GM21619 (cell line): ENCODE measurements at regions not wholly inside any gene's neighbourhood (a gene's known extent, or its start where the extent isn't known, plus 50 kb on each side); places are given as distances from the start of the nearest gene placed in this dataset.
"Not testable (repeated sequence)": the region's sequence is repeated elsewhere in the genome, so short reads cannot be mapped to it uniquely, and the experiment has no call there.

ENCODE experiments used
- ATAC-seq: cut with Tn5 transposase; IDR thresholded peaks from one replicate; pipeline ENCODE4 v1.9.1; 2021; ENCODE audit not compliant: unreplicated experiment

DNA sequence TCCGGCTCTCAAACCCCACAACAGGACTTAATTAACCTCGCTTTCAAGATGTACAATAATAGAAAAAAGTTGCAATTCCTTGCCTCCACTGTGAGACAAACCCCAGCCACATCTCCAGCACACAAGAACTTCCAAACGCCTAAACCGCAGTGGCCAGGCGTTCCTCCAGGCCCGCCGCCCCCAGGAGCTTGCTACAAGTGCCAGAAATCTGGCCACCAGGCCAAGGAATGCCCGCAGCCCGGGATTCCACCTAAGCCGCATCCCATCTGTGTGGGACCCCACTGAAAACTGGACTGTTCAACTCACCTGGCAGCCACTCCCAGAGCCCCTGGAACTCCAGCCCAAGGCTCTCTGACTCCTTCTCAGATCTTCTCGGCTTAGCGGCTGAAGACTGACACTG, 262.5 kb downstream of the SMARCA2 start:
- not testable (repeated sequence) for ATAC-seq

DNA sequence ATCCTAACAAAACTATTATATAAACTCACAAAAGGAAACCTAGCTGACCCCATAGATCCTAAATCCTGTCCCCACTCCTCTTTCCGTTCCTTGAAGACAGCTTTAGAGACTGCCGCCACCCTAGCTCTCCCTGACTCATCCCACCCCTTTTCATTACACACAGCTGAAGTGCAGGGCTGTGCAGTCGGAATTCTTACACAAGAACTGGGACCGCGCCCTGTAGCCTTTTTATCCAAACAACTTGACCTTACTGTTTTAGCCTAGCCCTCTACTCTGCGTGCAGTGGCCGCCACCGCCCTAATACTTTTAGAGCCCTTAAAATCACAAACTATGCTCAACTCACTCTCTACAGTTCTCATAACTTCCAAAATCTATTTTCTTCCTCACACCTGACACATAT, 264.0 kb downstream of the SMARCA2 start:
- ATAC-seq, result not testable (repeated sequence)

DNA sequence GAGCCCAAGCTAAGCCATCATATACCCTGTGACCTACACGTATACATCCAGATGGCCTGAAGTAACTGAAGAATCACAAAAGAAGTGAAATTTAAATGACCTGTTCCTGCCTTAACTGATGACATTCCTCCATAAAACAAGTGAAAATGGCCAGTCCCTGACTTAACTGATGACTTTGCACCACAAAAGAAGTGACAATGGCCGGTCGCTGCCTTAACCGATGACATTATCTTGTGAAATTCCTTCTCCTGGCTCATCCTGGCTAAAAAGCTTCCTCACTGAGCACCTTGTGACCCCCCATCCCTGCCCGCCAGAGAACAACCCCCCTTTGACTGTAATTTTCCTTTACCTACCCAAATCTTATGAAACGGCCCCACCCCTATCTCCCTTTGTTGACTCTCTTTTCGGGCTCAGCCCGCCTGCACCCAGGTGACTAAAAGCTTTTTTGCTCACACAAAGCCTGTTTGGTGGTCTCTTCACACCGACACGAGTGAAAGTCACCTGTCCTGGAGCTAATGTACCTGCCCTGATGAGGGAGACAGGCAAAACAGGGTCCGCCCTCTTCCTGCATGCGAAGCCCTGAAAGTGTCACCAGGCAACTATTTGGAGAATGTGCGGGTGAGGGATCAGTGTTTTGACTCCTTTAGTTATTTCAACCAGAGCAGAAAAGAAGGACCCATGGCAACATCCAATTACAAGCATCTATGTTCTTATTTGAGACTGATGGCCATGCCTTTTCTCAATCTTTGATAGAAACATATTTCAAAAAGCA, 266.1 kb downstream of the SMARCA2 start:
- no peak for ATAC-seq

DNA sequence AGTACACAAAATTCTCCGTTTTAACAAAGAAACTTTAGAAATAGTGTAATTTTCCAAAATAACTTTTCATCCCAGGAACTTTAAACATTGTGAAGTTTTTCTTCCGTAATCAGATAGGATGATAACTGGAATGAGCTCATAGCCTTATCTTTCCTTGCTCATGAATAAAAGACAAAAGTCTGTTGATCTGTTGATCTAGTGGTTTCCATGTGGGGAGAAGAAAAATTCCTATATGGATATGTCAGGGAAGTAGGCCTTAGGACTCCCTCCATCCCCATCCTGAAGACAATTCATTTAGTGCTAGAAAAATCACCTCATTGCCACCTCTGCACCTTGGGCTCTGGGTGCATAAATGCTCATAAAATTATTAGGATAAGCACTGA, 266.6 kb downstream of the SMARCA2 start:
- ATAC-seq, result no peak

DNA sequence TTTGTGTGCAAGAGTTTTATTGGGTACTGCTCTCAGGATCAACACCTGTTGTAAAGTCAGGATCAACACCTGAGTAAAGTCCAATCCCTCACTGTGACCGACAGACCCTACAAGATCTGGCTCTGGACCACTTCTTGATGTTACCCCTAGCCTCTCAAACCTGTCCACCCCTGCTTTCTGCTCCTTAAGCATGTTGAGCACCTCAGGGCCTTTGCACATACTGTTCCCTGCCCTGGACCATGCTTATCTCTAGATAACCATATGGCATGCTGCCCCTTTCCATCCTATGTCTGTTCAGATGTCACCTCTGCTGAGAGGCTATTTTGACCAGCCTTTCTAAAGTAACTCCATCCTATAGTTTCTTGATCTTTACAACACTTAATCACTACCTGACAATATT, 269.6 kb downstream of the SMARCA2 start:
- no peak for ATAC-seq

DNA sequence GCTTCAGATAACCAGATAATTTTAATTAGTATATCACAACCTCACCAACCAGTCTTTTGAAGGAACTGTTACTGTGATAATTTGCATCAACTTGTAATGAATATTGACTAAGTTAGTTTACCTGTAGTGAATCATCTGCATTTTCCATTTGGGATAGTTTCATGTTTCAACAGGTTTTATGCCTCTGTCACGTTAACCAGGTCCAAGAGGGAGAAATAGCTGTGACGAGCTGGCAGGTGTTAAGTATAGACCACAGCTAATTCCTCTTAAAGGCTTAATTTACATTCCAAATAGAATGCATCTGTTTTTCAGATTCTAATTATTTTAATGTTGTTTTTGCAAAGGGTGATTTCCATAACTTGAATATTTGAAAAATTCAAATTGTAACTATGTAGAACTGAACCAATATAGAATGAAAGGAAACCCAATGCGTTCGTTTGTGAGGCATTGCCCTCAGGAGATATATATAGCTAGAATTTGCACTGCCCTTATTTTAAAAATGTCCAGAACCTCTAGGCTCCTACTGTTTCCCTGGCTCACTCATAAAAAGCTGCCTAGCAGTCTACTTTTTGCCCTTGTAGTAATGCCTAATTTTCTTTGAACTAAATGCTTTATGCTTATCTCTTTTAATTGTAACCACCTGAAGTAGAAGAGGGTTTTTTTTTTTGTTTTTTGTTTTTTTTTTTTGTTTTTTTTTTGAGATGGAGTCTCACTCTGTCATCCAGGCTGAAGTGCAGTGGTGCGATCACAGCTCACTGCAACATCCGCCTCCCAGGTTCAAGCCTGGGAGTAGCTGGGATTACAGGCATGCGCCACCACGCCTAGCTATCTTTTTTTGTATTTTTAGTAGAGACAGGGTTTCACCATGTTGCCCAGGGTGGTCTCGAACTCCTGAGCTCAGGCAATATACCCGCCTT, 270.5 kb downstream of the SMARCA2 start:
- ATAC-seq, result no peak

DNA sequence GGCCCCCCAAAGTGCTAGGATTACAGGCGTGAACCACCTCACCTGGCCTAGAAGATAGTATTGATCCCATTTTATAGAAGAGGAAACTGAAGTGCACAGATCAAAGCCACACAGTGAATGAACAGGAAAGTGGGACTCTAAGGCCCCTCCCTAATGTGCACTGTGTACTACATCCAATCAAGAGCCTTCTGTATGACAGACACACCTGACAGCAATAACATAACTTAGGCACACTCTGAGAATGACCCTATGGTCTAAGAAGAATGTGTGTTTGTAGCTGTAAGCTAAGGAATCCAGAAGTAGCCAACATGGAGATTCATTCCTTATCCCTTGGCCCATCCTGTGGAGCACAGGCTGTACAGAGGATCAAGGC, 271.2 kb downstream of the SMARCA2 start:
- no peak for ATAC-seq

DNA sequence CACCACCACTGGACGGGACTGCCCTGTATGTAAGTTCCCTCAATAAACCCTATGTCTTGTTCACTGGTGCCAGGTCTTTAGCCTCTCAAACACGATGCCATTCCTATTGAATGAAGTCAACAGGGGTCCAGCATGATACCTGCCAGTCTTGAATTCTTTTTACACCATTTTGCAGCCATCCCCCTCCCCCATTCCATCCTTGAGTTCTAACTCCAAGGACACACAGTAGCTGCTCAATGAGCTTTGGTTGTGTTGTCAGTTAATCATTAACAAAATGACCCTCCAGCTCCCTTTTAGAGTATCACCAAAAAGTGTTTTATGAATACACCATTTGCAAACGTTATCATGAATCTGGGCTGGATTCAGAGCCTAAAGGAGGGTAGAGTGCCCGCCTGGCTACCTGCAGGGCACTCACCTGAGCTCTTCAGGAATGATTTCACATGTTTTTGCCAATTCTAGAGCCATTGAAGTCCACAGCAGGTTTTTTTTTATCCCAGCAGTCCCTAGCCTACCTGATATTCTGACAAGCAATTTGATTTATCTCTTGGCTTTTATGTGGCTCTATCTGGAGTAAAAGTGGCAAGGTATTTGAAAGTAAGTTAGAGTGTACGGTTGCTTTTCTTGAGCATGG, 271.8 kb downstream of the SMARCA2 start:
- ATAC-seq, result no peak

DNA sequence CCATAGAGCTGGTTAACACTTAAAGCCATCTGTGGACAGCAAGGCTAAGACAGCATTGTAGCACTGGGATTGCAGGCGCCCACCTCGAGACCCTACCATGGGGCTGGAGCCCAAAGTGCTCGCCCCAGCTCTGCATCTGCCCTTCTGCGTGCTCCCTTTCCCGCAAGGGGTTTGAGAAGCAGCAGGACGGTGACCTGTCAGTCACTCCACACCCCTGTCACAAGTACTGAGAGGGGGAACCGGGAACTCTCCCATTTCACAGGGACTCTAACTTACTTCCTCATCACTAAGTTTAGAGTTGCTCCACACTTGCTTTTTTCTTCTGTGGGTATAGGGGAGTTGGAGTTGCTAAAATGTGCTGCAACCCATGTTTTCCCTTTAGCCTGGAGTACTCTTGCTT, 273.2 kb downstream of the SMARCA2 start:
- no peak for ATAC-seq

DNA sequence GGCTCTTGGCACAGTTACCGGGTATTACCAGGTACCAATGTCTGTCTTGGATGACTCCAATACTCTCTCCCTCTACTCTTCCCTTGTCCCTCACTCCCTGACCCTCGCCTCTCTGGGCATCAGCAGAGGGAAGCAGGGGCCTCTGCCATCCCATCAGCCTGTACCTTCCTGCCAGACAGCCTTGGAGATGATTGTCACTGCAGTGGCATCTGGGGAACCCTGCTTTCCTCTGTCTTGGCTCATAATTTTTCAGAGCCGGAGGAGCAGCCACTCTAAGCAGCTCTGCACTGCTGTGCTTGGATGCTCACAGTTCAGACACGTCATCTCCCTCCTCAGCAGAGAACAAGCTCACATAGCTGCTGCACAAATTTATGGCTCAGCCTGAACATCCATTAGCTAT, 274.1 kb downstream of the SMARCA2 start:
- ATAC-seq, result no peak

DNA sequence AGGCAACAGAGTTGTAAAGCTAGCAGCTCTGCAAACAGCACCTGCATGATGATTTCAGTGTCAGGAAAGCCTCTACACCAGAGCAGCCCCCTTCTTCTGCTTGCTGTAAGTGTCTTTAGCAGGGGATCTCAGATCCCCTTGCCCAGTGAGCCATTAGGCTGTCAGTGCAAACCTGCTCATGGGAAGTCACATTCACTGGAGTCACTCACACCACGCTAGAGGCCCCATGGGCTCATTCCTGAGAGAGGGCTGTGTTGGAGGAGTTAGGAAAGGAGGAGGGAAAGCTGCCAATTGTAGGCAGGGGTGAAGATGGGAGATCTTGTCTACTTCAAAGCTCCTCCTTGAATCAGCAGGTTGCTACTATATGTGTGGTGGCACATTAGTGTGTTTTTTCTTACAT, 275.2 kb downstream of the SMARCA2 start:
- ATAC-seq, result no peak

DNA sequence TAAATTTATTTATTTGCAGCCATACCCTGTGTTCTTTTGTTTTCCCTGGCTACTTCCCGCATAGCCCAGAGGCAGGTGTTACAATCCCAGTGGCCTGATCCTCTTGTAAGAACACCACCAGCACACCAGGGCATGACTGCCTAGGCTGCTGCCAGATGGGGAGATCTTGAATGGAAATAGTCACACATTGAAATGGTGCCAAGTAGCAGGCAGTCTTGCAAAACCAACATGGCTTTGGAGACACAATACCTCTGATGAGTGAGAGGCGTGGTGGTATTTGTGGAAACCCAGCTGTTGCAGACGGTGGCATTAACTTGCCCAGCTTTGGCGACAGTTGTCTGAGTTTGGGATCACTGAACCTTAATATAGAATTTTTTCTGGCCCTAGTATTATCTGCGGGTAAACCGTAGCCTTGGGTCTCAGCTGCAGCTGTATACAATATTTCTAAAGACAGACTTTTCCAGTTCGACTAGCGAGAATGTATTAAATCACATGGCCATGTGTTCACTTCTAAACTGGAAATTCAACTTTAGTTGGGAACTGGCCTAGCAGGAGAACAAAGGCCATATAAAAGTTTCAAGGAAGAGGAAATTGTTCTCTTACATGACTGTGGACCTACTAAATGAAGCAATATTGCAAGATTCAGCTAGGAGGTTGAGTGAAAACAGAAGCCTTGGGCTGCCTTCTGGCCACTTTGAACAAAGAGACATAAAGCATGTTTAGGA, 277.0 kb downstream of the SMARCA2 start:
- ATAC-seq, result no peak

DNA sequence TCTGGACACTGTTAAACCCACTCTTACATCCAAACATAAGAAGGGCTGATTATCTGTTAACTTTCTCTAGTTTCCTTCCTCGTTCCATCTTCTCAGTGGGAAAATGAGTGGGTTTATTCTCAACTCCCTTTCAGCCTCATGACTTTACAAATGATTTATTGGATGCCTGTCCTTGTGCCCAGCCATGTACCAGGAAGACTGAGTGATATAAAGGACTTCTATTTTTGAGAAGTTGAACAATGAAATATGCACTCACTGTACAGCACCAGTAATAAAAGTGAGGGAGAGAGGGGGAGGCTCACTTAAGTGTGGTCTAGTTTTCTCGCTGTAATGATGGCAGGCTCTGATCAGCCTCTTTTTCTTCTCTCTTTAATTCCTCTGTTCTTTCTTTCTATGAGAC, 277.6 kb downstream of the SMARCA2 start:
- no peak for ATAC-seq

DNA sequence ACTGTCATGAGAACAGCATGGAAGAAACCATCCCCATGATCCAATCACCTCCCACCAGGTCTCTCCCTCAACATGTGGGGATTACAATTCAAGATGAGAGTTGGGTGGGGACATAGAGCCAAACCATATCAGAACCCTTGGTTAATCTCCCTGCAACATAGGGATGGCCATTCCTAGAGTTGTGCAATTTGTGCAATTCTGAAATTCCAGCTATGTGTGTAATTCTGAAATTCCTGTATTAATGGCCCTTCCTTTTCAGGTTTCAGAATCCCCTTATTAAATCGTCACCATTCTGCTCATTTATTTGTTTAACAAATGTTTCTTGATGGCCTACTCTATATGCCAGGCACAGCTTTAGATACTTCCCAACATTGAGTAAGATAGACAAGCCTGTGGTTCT, 282.6 kb downstream of the SMARCA2 start:
- ATAC-seq, result no peak

DNA sequence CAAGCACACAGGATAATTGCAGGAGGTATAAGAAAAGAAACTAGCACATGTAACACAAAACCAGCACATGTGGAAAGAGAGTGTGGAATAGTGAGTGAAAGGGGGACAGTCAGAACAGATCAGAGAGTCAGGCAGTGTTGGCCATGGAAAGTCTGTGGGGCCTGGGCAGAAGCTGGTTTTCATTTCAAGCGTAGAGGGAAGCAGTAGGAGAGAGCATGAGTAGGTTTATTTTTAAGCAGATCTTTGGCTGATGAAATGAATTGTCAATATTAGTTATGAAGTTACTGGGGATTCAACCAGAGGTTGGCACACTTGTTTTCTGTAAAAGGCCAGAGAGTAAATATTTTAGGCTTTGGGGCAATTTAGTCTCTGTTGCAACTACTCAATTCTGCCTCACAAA, 283.1 kb downstream of the SMARCA2 start:
- no peak for ATAC-seq

DNA sequence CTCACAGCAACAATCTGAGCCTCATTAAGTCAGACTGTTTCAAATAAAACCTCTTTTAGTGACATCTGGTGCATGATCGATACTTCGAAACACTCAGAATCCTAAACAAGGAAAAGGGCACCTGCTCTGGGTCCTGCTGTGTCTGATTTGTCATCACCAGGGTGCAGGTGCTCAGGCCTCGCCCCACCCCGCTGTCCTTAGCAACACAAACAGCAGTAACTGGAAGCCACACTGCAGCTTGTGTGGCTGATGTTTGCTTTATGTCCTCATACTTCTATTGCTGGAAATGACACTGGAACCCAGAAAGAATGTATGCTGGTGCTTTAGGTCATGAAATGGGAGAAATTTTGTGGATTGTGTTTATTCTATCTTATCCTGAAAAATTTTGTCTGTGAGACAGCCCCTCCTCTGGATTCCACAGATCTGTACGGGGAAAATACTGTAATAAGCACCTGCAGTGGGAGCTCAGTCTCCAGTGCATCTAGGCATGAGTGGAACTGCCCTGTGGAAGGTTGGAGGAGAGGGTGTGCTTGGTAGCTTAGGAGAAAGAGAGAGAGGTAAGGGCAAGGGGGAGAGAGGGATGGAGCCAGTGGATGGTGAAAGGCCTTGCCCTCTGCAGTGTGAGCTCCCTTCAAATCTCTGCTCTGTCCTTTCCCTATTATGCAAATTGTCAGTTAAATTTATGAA, 284.2 kb downstream of the SMARCA2 start:
- ATAC-seq, result no peak

DNA sequence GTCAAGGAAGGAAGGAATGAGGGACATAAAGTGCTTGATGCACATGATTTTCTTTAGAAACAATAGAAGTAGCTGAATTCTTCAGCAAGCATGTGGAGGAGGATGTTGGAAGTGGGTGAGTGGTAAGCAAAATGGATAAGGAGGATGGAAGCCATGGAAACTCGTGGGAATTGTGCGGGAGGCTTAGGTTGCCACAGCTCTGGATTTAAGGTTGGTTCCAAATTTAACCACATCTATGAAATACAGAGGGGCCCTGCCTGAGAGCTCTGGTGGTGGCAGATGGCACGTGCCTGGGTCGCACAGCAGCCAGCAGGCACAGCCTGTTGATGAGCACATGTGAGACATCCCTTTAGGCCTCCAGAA, 284.7 kb downstream of the SMARCA2 start:
- ATAC-seq, result no peak

DNA sequence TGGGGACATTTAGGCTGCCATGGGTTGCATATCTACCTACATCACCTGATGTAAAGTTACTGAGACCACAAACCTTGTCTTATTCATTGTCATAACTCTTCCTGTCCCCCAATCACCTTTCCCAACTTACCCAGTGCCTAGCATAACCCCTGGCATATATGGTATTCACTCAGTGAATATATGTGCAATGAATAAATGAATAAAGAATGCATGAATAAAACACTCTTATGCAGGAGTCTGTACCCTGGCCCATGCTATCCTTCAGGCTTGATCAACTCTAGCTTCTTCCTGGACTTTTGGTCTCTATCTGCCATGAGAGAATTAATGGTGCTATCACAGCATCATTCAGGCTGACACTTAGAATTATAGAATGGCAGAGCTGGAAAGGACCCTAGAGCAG, 285.2 kb downstream of the SMARCA2 start:
- no peak for ATAC-seq

DNA sequence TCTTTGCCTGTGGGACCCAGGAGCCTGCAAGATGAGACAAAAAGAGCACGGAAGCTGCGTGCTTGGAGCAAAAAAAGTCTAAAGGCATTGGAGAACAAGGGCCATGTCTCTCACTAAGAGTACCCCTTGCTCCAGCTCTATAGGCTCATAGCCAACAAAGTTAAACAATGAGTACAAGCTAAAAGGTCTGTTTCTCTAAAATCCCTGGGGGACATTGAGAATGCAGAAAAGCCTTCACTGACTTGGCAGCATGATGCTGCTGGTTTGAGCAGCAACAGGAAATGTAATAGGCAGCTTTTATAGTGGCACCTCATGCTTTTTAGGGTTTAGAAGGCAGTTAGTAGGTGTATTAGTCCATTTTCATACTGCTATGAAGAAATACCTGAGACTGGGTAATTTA, 287.5 kb downstream of the SMARCA2 start:
- no peak for ATAC-seq

DNA sequence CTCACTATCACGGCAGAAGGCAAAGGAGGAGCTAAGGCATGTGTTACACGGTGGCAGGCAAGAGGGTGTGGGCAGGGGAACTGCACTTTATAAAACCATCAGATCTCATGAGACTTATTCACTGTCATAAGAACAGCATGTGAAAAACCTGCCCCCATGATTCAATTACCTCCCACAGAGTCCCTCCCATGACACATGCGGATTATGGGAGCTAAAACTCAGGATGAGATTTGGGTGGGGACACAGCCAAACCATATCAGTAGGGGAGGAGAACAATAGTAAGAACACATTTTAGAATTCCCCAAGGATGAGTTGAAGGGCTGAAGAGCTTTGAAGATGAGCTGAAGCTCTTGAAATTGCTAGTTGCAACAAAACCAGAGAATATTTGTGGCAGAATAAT, 287.9 kb downstream of the SMARCA2 start:
- ATAC-seq, result no peak

DNA sequence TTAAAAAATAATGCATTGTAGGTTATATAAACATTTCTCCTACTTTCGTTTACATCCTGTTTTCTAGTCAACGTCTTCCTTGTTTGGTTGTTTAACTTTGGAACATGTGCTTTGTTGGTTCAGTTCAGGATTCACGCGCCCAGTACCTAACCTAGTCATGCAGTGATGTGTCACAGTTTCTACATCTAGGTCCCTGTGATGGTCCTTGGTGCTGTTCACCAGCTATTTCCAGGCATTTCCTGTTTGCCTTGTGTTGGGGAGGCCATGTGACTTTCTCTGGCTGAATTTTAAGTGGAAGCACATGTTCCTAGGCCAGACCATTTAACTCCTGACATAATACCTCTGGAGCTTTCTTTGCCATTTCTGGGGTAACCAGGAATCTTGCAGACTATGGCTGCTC, 292.3 kb downstream of the SMARCA2 start:
- no peak for ATAC-seq
